Keratinocyte (primary cell): ENCODE measurements at regions not wholly inside any gene's neighbourhood (a gene's known extent, or its start where the extent isn't known, plus 50 kb on each side); places are given as distances from the start of the nearest gene placed in this dataset.

Experiments
- DNase-seq: peaks from one replicate; pipeline ENCODE4 v3.0.0-alpha.2; 2011; ENCODE audit warnings: low read depth, missing footprints, low spot score
- FAIRE-seq: peaks from 2 replicates; lab custom pipeline; 2011; peaks lifted over from hg19 to GRCh38; lab: Jason Lieb, UNC
- H2AFZ ChIP-seq: 2 replicates; pipeline ENCODE4 v1.6.0; 2012; ENCODE audit warnings: low read length, control low read depth, inconsistent platforms; ENCODE audit not compliant: control insufficient read depth
- H3K27ac ChIP-seq: 2 replicates; pipeline ENCODE4 v1.5.1; 2011; ENCODE audit warnings: low read length; ENCODE audit not compliant: control insufficient read depth, insufficient read depth
- H3K27me3 ChIP-seq: 3 replicates; pipeline ENCODE4 v1.6.0; 2011; ENCODE audit warnings: low read length; ENCODE audit not compliant: control insufficient read depth, insufficient read depth; ENCODE audit errors: extremely low read depth
- H3K36me3 ChIP-seq, 2 experiments: 2 replicates in 1 of 2; 3 replicates in 1 of 2; pipeline ENCODE4 v1.5.1; 2011; ENCODE audit warnings: low read length in 2 of 2, mild to moderate bottlenecking in 1 of 2; ENCODE audit not compliant: control insufficient read depth in 2 of 2, insufficient read depth in 2 of 2; ENCODE audit errors: extremely low read depth in 1 of 2
- H3K4me1 ChIP-seq: 3 replicates; pipeline ENCODE4 v1.5.1; 2011; ENCODE audit warnings: low read length; ENCODE audit not compliant: control insufficient read depth, insufficient read depth; ENCODE audit errors: extremely low read depth
- H3K4me2 ChIP-seq: 3 replicates; pipeline ENCODE4 v1.6.0; 2011; ENCODE audit warnings: low read depth, low read length; ENCODE audit not compliant: control insufficient read depth, insufficient read depth; ENCODE audit errors: extremely low read depth
- H3K4me3 ChIP-seq, 3 experiments: fragments of 200-600 bp in 1 of 3; sonication (generic) in 1 of 3; 2 replicates in 2 of 3; 3 replicates in 1 of 3; pipeline ENCODE4 v1.5.1; 2011 to 2016; ENCODE audit warnings: low read length in 3 of 3, mild to moderate bottlenecking in 3 of 3, control low read depth in 2 of 3, inconsistent platforms in 1 of 3, low read depth in 1 of 3, mixed read lengths in 1 of 3, mixed run types in 1 of 3, moderate library complexity in 1 of 3; ENCODE audit not compliant: control insufficient read depth in 2 of 3, insufficient read depth in 2 of 3; ENCODE audit errors: extremely low read depth in 1 of 3
- H3K79me2 ChIP-seq: 2 replicates; pipeline ENCODE4 v1.6.0; 2012; ENCODE audit warnings: low read length; ENCODE audit not compliant: control insufficient read depth, insufficient read depth
- H3K9ac ChIP-seq: 3 replicates; pipeline ENCODE4 v1.6.0; 2011; ENCODE audit warnings: low read length; ENCODE audit not compliant: control insufficient read depth, insufficient read depth; ENCODE audit errors: extremely low read depth
- H3K9me1 ChIP-seq: 3 replicates; pipeline ENCODE4 v1.6.0; 2011; ENCODE audit warnings: low read length; ENCODE audit not compliant: control insufficient read depth, insufficient read depth; ENCODE audit errors: extremely low read depth
- H3K9me3 ChIP-seq: 2 replicates; pipeline ENCODE4 v1.5.1; 2012; ENCODE audit warnings: low read depth, low read length; ENCODE audit not compliant: control insufficient read depth
- H4K20me1 ChIP-seq: 3 replicates; pipeline ENCODE4 v1.6.0; 2011; ENCODE audit warnings: low read length; ENCODE audit not compliant: control insufficient read depth, insufficient read depth; ENCODE audit errors: extremely low read depth
- EZH2 ChIP-seq: IDR thresholded peaks from one replicate; pipeline ENCODE4 v1.6.1; 2012; ENCODE audit warnings: inconsistent platforms, mild to moderate bottlenecking, low read length, moderate library complexity
- dilution Hi-C: fragments of 300-500 bp; cut with MboI; formaldehyde crosslinking; loops from one replicate; pipeline ENCODE4 v1.7.0; 2020; ENCODE audit warnings: low sequenced_read_pairs; ENCODE audit not compliant: extremely low pct_ligation_motif_present
- TF ChIP-seq, protein P1 (sequence below), 3 experiments: IDR thresholded peaks in 1 of 3; conservative IDR thresholded peaks in 1 of 3; optimal IDR thresholded peaks in 1 of 3; 2 replicates in 2 of 3; 3 replicates in 1 of 3; pipeline versions ENCODE3 to v1.5.1; 2011; ENCODE audit warnings: low read length in 3 of 3, mild to moderate bottlenecking in 3 of 3, moderate library complexity in 2 of 3, control low read depth in 1 of 3, inconsistent platforms in 1 of 3; ENCODE audit not compliant: insufficient read depth in 2 of 3; ENCODE audit errors: extremely low read depth in 1 of 3

DNA sequence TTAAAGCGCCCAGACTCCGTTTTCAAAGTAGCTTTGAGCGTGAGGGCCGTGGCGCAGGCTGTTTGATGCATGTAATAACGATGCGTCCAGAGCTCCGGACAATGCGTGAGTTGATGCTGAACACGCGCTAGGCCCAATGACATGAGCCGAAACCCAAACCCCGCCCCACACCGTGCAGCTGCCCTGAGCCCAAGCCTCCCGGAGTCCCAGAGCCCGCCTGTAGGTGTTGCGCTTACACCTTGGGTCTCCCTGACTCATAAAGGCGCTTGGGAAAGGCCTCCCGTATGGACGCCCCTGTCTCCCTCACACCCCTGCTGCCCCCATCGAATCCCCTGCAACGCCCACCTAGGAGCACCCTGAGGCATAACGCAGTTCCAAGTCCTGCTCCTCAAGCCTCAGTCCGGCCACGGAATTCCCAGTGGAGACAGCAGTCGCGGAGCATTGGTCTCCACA, 87.6 kb downstream of the ERMARD start:
- no peak overlapping the region for H3K4me3 ChIP-seq
- TF ChIP-seq, protein P1, sequence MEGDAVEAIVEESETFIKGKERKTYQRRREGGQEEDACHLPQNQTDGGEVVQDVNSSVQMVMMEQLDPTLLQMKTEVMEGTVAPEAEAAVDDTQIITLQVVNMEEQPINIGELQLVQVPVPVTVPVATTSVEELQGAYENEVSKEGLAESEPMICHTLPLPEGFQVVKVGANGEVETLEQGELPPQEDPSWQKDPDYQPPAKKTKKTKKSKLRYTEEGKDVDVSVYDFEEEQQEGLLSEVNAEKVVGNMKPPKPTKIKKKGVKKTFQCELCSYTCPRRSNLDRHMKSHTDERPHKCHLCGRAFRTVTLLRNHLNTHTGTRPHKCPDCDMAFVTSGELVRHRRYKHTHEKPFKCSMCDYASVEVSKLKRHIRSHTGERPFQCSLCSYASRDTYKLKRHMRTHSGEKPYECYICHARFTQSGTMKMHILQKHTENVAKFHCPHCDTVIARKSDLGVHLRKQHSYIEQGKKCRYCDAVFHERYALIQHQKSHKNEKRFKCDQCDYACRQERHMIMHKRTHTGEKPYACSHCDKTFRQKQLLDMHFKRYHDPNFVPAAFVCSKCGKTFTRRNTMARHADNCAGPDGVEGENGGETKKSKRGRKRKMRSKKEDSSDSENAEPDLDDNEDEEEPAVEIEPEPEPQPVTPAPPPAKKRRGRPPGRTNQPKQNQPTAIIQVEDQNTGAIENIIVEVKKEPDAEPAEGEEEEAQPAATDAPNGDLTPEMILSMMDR (optimal IDR thresholded peaks at IDR 0.05 in 1 of 3, IDR thresholded peaks at IDR 0.05 in 1 of 3, conservative IDR thresholded peaks at IDR 0.05 in 1 of 3; ENCODE audit: extremely low read depth in 1 of 3, insufficient read depth in 2 of 3, low read length in 3 of 3) = no peak
- no peak for TF ChIP-seq EZH2
- H3K9me1 ChIP-seq = no peaks in the 10 kb centered on the region
- H3K9me3 ChIP-seq = no peaks in the 10 kb centered on the region
- H4K20me1 ChIP-seq = no peaks in the 10 kb centered on the region
- H3K27me3 ChIP-seq = peaks cover 5% of the 10 kb centered on the region
- no peak overlapping the region for H2AFZ ChIP-seq
- no peaks in the 10 kb centered on the region for H3K79me2 ChIP-seq
- no peak overlapping the region for H3K4me2 ChIP-seq
- dilution Hi-C loops = loop anchor here (25.0 kb wide), 1 partner anchor 298 kb away; no protein-coding TSS in a partner anchor
- no peak overlapping the region for H3K27ac ChIP-seq
- no peaks in the 10 kb centered on the region for H3K4me1 ChIP-seq
- DNase-seq = no peak
- H3K36me3 ChIP-seq = no peaks in the 10 kb centered on the region
- no peak overlapping the region for H3K9ac ChIP-seq
- no peak for FAIRE-seq

DNA sequence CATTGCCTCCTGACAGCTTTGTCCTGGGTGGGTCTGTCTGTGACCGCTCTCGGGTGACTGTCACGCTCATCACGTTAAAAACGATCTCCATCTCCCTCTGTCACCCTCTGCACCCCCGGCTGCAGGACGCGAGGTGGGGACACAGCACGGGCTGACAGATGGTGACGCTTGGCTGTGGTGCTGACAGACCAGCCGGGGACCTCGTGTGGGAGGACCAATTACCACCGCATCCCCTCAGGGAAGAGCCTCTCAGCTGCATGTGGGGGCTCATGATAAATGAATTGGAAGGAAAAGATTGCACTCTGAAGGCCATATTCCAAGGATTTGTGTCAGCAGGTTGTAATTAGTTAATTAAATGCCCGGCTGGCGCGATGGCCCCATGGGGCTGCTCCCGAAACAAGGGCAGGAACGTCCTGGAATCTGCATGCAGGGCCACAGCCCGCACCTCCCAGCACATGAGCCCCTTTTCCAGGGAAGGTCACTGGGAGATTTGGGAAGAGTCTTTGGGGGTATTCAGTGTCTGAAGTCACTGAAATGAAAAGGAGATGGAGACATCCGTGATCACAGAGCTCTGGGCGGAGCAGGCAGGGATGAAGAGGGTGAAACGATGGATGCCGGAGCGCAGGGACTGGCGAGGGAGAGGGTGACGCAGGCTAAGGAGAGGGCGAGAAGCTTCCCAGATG, 87.1 kb downstream of the ERMARD start:
- no peaks in the 10 kb centered on the region for H3K9me1 ChIP-seq
- dilution Hi-C loops = loop anchor here (25.0 kb wide), 1 partner anchor 299 kb away; no protein-coding TSS in a partner anchor

More for the DNA sequence above, 87.1 kb downstream of the ERMARD start:
- H2AFZ ChIP-seq = no peak overlapping the region
- FAIRE-seq = no peak
- H3K4me1 ChIP-seq = no peaks in the 10 kb centered on the region
- no peak overlapping the region for H3K27ac ChIP-seq
- no peak overlapping the region for H3K9ac ChIP-seq
- H3K9me3 ChIP-seq = no peaks in the 10 kb centered on the region
- H3K4me2 ChIP-seq = no peak overlapping the region
- no peaks in the 10 kb centered on the region for H4K20me1 ChIP-seq
- H3K36me3 ChIP-seq = no peaks in the 10 kb centered on the region
- peaks cover 5% of the 10 kb centered on the region for H3K27me3 ChIP-seq
- DNase-seq = no peak
- H3K79me2 ChIP-seq = no peaks in the 10 kb centered on the region
- TF ChIP-seq, protein P1 (optimal IDR thresholded peaks at IDR 0.05 in 1 of 3, IDR thresholded peaks at IDR 0.05 in 1 of 3, conservative IDR thresholded peaks at IDR 0.05 in 1 of 3; ENCODE audit: extremely low read depth in 1 of 3, insufficient read depth in 2 of 3, low read length in 3 of 3) = no peak
- TF ChIP-seq EZH2 = no peak
- H3K4me3 ChIP-seq = no peak overlapping the region
